HG02981 (cell line): ENCODE measurements at regions not wholly inside any gene's neighbourhood (a gene's known extent, or its start where the extent isn't known, plus 50 kb on each side); places are given as distances from the start of the nearest gene placed in this dataset.

Source experiments
- ATAC-seq: cut with Tn5 transposase; IDR thresholded peaks from one replicate; pipeline ENCODE4 v1.9.1; 2021; ENCODE audit warnings: mild to moderate bottlenecking, moderate library complexity; ENCODE audit not compliant: unreplicated experiment

DNA sequence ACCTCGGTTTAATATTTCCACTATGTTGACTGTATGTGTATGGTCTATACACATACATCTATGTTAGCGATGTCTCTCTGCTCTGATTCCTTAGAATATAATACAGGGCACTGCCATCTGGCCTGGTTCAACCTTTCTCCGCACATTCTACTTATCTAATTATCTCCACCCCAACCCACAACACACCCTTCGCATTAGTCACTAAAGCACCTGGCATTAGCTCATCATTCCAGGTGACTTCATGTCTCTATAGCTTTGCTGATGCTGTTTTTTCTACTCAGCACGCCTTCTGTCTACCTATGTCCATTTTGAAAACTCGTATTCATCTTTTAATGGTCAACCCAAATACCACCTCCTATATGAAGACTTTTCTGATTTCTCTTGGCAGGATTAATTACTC lies 425.2 kb upstream of the RASGEF1B start:
- no peak for ATAC-seq

DNA sequence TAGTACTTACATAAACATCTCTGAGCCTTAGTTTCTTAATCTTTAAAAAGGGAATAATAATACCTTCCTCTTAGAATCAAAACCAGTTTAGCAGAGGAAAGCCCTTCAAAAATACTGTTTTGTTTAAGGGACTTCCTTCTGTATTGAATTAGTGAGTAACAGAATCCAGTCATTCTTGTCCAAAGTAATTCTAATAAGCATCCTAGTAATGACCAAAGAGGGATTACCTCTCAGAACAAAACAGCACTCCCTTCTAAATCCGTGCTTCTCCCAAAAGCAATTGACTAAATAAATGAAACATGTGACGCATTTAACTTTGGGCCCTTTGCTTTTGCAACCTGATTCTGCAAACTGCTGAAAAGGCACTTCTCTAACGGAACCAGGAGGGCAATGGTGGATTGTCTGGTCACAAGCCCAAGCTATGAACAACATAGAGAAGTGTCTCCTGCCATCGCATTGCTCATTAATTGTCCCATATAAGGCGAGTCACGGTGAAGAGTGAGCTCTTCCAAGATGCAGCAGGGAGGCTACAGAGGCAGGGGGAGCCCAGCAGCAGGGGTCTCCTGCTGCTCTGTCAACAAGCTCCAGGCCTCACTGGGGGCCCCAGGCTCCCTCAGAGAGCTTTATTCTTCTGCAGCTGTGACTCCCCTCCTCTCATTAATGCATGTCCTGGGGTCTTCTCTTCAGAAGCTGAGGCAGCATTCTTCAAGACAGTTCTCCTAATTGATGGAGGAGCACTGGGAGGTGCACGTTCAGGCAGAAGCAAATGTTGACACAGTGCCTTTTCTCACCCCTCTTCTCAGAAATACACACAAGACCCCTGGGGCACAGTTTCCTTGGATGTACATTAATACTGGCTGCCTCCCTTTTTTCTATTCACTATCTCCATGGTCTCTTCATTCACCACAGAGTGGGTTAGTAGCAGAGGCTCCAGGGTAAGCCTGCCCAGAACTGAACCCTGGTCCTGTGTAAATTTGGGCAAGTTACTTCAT lies 419.6 kb upstream of the RASGEF1B start:
- ATAC-seq = no peak

- ATAC-seq = no peak
These were observed 413.3 kb upstream of the RASGEF1B start for GRCh38 chr4:81884986-81885385.

- no peak for ATAC-seq
These were observed 412.1 kb upstream of the RASGEF1B start for GRCh38 chr4:81883530-81884450.

DNA sequence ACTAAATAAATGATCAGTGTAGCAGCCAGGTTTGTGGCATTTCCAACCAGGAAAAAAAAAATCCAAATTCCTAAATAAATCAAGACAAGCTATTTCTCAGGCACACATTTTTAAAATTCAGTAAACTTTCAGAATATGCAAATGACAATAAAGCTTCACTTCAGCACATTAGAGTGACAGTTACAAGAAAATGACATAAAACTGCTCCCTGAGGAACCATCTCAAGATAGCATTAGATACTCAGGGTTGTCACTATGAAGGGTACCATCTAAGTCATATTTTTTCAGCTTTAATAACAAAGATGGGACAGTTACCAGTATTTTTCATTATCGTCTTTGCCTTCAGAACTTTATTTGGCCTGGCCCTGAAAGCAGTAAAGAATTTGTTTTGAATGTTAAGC lies 411.3 kb upstream of the RASGEF1B start:
- ATAC-seq = no peak

DNA sequence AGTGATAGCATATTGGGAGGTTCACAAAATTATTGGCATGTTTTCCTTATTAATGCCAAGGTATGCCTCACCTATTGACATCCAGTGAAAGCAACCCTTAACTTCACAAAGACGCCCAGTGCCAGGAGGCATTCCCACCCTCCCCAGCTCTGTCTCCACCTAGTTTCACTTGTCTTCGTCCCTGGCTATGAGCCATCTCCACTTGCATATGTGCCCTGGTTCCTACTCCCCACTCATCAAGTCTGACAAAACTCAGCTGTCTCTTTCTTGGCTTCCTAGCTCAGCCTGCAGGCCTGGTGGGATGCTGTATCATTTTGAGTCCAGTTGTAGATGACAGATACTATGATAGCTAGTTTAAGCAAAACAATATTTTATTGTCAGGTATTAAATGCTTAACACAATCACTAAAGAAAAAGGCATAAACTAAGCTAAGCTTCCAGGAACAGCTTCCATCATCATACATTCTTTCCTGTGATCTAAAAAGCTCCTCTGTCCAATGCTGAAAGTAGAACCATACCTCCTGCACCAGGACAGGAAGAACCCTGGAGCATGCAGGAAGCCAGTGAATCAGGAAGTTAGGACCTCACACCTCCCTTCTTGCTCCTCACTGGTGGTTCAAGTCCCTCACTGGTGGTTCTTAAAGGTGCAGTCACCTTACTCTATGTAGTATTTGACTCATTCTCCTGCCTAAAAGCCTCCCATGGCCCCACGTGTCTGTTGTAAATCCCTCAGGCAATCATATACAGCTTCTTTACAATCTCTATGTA lies 410.3 kb upstream of the RASGEF1B start:
- ATAC-seq = no peak

DNA sequence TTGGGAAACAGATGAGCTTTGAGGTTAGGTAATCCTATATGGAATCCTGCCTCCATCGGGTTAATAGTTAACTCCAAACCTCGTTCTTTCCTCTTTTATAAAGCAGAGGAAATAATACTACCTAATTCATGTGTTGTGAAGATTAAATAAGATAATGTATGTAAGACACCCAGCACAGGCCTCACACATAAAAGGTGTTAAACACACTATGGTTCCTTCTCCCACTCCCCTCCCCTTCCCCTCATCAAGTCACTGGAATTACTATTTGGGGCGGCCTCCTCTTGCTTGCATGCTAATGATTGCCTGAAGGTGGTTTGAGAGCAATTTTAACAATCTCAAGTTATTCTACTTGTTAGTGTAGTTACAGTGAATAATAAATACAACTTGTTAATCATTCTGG lies 404.4 kb upstream of the RASGEF1B start:
- ATAC-seq = no peak

DNA sequence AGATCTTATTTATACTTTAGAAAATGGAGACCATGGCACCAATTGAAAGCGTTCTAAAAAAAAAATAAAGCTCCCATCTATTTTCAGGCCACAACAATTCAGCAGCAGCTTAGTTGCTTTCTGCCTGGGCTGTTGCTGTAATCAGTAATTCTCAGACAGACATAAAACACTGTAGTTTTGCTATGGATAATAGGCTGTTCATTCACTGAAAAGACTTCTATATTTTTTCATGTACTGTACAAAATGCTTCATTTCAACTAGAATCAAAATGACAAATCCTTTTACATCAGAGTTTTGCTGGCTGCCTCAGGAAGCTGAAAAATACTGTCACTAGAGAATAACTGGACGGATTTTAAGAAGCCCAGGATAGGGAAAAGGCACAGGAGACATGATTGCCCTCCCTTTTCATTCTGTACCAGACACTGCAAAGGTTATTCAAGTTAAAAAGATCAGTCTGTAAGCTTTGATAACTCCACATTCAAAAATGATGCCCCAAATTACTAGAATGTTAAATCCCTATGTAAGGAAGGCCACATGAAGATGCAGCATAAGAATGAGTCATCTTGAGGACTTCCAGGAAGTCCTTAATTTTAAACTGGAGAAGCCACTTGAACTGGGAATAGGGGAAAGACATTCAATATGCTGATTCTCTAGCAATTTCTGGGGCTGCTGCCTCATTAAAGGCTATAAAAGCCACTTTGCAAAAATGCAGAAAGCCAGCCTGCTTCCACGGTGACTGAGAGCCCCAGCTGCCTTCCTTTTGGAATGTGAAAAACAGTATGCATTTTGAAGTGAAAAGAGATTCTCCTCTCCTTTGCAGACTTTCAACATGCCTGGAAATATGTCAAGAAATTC lies 403.2 kb upstream of the RASGEF1B start:
- ATAC-seq = no peak

DNA sequence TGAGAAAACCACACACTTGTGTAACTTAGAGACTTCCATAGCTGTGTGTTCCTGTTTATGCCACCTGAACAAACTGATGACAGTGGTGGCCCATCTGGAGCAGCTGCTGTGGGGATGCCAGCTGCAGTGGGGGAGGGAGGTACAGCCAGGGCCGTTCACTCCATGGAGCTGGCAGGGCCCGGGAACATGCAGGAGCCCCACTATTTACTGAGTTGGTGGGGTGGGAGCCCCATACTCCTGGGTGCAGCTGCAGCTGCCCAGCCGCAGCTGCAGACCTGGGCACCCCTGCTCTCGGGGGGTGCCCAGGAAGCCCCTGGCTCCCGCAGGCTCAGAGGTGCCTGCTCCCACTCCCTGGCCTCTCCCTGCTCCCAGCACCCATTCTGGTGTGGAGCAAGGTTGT lies 398.6 kb upstream of the RASGEF1B start:
- no peak for ATAC-seq

DNA sequence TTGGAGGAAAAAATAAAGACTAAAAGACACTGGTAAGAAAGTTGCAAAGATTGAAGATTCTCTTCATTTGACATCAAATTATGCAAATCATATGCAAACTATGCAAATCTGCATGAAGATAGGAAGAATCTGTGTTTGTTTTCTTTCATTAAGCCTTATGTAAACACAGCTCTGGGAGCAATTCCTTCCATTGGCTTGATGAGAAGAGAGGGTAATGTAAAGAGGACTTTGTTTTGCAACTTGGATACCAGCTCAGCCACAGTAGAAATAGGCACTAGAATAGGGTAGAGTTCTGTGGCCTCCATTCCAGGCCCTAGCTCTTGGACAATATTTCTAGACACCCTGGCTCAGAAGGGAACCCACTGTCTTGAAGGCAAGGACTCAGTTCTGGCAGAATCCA lies 388.4 kb upstream of the RASGEF1B start:
- ATAC-seq = no peak

GRCh38 chr4:81854406-81854805 lies 382.7 kb upstream of the RASGEF1B start:
- no peak for ATAC-seq

DNA sequence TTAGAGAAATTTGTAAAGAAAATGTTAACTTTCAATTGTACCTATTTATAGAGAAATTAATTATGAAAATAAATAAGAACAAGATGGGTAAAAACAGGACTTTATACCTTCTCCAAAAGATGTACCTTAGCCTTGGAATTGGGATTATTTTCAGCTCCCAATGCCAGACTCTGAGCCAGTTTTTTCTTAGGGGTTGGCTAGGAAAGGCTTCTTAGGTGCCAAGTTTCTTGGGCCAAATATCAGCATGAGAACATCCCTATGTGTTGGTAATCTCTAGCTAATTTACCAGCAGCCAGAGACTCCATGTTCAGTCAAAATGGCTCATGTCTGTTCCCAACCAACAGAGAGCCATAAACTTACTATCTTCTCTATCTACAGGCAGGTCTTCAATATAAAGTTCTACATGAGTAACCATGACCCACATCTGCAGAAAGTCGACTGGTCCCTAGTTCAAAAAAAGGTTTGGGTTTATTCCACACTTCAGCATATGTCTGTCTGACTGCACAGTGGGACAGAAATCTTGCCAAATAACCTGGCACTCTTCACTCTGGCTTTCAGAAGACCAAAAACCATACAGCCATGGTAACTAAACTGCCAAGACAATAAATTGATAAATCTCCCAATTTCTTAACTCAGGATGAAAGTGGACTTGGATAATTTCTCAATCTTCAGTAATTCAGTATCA lies 380.5 kb upstream of the RASGEF1B start:
- ATAC-seq = no peak

DNA sequence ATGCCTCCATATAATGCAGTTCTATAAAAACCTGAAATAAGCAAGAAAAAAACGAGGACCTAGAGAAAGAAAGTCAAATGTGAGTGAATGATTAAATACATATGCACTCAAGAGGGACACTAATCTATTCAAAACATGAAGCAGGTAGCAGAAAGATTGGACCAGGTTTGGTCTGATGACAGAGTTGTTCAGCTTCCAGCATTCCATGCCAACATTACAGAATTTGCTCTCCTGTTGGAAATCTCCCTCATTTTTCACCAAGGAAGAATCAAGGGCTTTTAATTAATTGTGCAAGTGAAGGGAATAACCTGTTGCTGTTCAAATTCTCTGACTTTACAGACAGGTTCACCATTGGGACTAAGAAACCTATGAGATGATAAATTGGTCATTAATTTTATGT lies 379.0 kb upstream of the RASGEF1B start:
- ATAC-seq = no peak

DNA sequence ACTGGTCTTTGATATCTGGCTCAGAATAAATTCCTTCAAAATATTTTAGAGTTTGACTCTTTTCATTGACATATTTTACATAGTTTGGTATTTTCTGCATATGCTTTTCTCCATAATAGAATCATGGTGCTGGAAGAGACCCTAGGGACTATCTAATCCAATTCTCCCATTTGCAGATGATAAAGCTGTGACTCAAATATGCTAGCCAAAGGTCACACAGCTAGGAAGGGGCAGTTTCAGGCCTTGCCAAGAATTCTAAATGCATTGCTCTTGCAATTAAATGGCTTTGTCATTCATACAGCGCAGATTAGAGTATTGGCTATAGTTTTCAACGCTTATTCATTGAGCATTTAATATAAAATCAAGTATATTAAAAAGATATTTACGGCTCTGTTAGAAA lies 374.1 kb upstream of the RASGEF1B start:
- ATAC-seq = no peak

- no peak for ATAC-seq
These were observed 373.6 kb upstream of the RASGEF1B start for GRCh38 chr4:81845273-81845672.

DNA sequence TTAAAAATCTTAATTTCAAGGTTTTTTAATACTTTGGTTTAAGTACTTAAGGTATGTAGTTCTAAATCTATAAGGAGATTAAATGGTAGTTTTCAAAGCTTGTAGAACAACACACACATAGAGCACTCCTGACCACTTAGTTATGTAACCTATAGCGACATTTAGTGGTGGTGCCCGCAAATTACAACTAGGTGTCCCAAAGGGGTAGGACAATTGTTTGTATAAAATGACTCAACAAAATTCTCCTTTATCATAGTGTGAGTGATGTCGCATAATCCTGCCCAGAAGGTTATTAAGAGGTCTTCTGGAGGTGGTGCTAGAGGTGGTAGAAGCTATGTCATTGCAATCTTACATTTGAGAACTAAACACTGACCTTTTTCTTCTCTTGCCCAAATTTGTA lies 373.0 kb upstream of the RASGEF1B start:
- peak; percentile 80 for ATAC-seq

- ATAC-seq = peak; percentile 55
These were observed 367.8 kb upstream of the RASGEF1B start for GRCh38 chr4:81839347-81840042.

- no peak for ATAC-seq
These were observed 366.9 kb upstream of the RASGEF1B start for GRCh38 chr4:81838586-81838985.

- ATAC-seq = no peak
These were observed 365.0 kb upstream of the RASGEF1B start for GRCh38 chr4:81836716-81837115.
